Right atrium auricular region (tissue), 2 donors: ENCODE measurements at regions not wholly inside any gene's neighbourhood (a gene's known extent, or its start where the extent isn't known, plus 50 kb on each side); places are given as distances from the start of the nearest gene placed in this dataset.

Experiments
- DNase-seq: peaks from one replicate; pipeline ENCODE4 v3.0.0-alpha.2; 2019; ENCODE audit warnings: low spot score
- H3K27ac ChIP-seq, 2 donors: fragments of 200-600 bp; sonication (generic); 1 replicate in 1 of 2; 2 replicates in 1 of 2; pipeline ENCODE4 v1.5.1; 2016 to 2019
- H3K27me3 ChIP-seq, 2 donors: fragments of 200-600 bp; sonication (generic); one replicate each; pipeline versions ENCODE4 v1.5.1 to v1.6.0; 2017 to 2019
- H3K36me3 ChIP-seq: fragments of 200-600 bp; sonication (generic); one replicate; pipeline ENCODE4 v1.5.1; 2016
- H3K4me1 ChIP-seq, 2 donors: fragments of 200-600 bp; sonication (generic); one replicate each; pipeline versions ENCODE4 v1.5.1 to v1.6.0; 2017 to 2019
- H3K4me3 ChIP-seq, 2 donors: fragments of 200-600 bp; sonication (generic); 1 replicate in 1 of 2; 2 replicates in 1 of 2; pipeline ENCODE4 v1.5.1; 2017 to 2019; ENCODE audit warnings: mild to moderate bottlenecking in 1 of 2, moderate library complexity in 1 of 2
- H3K9me3 ChIP-seq, 2 donors: fragments of 200-600 bp; sonication (generic); one replicate each; pipeline ENCODE4 v1.5.1; 2019
- TF ChIP-seq, protein P1 (sequence below), 2 donors: fragments of 200-600 bp; sonication (generic); IDR thresholded peaks; one replicate each; pipeline ENCODE4 v1.5.1; 2019; ENCODE audit warnings: antibody characterized with exemption in 2 of 2

GRCh38 chr2:153098073-153098472, 379.7 kb downstream of the ARL6IP6 start:
- Histone ChIP-seq H3K9me3 (no peaks in the 10 kb centered on the region), H3K27ac (no peak overlapping the region), H3K27me3 (no peaks in the 10 kb centered on the region), H3K4me3 (no peak overlapping the region), H3K36me3 (no peaks in the 10 kb centered on the region), H3K4me1 (no peaks in the 10 kb centered on the region)
- TF ChIP-seq, protein P1, sequence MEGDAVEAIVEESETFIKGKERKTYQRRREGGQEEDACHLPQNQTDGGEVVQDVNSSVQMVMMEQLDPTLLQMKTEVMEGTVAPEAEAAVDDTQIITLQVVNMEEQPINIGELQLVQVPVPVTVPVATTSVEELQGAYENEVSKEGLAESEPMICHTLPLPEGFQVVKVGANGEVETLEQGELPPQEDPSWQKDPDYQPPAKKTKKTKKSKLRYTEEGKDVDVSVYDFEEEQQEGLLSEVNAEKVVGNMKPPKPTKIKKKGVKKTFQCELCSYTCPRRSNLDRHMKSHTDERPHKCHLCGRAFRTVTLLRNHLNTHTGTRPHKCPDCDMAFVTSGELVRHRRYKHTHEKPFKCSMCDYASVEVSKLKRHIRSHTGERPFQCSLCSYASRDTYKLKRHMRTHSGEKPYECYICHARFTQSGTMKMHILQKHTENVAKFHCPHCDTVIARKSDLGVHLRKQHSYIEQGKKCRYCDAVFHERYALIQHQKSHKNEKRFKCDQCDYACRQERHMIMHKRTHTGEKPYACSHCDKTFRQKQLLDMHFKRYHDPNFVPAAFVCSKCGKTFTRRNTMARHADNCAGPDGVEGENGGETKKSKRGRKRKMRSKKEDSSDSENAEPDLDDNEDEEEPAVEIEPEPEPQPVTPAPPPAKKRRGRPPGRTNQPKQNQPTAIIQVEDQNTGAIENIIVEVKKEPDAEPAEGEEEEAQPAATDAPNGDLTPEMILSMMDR (IDR thresholded peaks at IDR 0.05), result no peak
- no peak for DNase-seq

GRCh38 chr2:153096272-153096671, 377.9 kb downstream of the ARL6IP6 start:
- H3K27me3 ChIP-seq, result no peaks in the 10 kb centered on the region
- no peak for DNase-seq
- no peaks in the 10 kb centered on the region for H3K36me3 ChIP-seq
- no peak overlapping the region for H3K4me3 ChIP-seq
- H3K27ac ChIP-seq, result no peak overlapping the region
- TF ChIP-seq, protein P1 (IDR thresholded peaks at IDR 0.05), result no peak
- H3K4me1 ChIP-seq, result no peaks in the 10 kb centered on the region
- peaks cover 0 to 7% of the 10 kb centered on the region in 2 donors for H3K9me3 ChIP-seq

- no peaks in the 10 kb centered on the region for H3K4me1 ChIP-seq
- no peaks in the 10 kb centered on the region for H3K27me3 ChIP-seq
- peaks cover 0 to 7% of the 10 kb centered on the region in 2 donors for H3K9me3 ChIP-seq
- no peak for DNase-seq
- no peaks in the 10 kb centered on the region for H3K36me3 ChIP-seq
- no peak overlapping the region for H3K4me3 ChIP-seq
- TF ChIP-seq, protein P1 (IDR thresholded peaks at IDR 0.05), result no peak
- H3K27ac ChIP-seq, result no peak overlapping the region
These were observed 372.9 kb downstream of the ARL6IP6 start for GRCh38 chr2:153091344-153091743.

- no peak for DNase-seq
- Histone ChIP-seq H3K4me3 (no peak overlapping the region), H3K27ac (no peak overlapping the region), H3K36me3 (no peaks in the 10 kb centered on the region), H3K9me3 (no peaks in the 10 kb centered on the region), H3K27me3 (no peaks in the 10 kb centered on the region), H3K4me1 (no peaks in the 10 kb centered on the region)
- TF ChIP-seq, protein P1 (IDR thresholded peaks at IDR 0.05), result no peak
These were observed 360.9 kb downstream of the ARL6IP6 start for GRCh38 chr2:153079315-153079714.

DNA sequence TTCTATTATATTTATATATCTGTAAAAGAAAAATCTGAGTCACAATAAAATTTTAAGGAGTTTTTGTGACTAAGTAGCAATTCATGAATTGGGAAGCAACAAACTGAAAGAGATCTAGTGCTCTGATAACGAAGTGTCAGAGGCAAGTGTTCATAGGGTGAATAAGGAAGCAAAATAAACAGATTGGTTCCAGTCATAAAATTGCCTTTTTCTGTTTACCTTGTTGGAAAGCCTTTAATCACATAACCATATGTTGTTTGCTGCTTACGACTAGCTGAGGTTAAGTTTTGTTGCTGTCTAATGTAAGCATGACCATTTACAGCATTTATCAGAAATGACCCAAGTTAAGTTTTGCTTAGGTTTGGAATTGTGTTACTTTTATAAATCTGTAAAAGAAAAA, 358.9 kb downstream of the ARL6IP6 start:
- Histone ChIP-seq H3K27me3 (no peaks in the 10 kb centered on the region), H3K9me3 (no peaks in the 10 kb centered on the region), H3K27ac (no peak overlapping the region), H3K4me1 (no peaks in the 10 kb centered on the region), H3K36me3 (no peaks in the 10 kb centered on the region), H3K4me3 (no peak overlapping the region)
- DNase-seq, result no peak
- TF ChIP-seq, protein P1 (IDR thresholded peaks at IDR 0.05), result no peak

GRCh38 chr2:153074207-153074606, 355.8 kb downstream of the ARL6IP6 start:
- Histone ChIP-seq H3K27me3 (no peaks in the 10 kb centered on the region), H3K4me1 (no peaks in the 10 kb centered on the region), H3K27ac (no peak overlapping the region), H3K9me3 (no peaks in the 10 kb centered on the region), H3K4me3 (no peak overlapping the region), H3K36me3 (no peaks in the 10 kb centered on the region)
- no peak for DNase-seq
- TF ChIP-seq, protein P1 (IDR thresholded peaks at IDR 0.05), result no peak
